Putamen (tissue), 1 donor: ENCODE measurements at regions not wholly inside any gene's neighbourhood (a gene's known extent, or its start where the extent isn't known, plus 50 kb on each side); places are given as distances from the start of the nearest gene placed in this dataset.

Source experiments
- DNase-seq: peaks from one replicate; pipeline ENCODE4 v3.0.0-alpha.2; 2016; ENCODE audit warnings: low spot score

DNA sequence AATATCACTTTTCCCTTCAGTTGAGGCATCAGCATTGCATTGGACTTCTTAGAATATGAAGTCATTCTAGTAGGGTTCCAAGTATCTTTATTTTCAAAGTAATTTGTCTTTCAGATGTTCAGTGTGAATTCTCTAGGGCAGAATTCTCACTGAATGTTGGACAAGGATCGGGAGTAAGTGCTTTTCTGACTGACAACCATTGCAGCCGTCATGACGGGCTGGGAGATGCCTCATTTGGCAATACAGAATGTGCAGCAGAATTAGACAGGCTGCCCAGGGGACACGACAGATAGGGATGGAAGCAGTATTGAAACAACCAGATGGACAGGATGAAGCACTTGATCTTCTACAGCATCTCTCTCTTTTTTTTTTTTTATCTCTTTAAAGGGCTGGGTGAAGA is 129.0 kb downstream of the ICE1 start:
- no peak for DNase-seq

DNA sequence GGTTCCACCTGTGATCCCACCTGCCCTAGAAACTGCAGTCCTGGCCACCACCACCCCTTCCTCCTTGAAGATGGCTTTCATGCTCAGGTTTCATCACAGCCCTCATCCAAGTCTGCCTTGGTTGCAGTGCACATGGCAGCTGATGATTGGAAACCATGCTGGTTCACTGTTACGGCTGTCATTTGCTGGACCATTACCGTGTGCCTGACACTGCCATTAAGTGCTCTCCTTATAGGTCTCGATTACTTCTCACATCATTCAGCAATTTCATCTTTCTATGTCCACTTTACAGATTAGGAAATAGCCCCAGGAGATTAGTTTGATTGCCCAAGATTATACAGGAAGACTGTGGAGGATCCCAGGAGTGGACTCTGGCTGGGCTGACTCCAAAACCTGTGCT is 123.9 kb downstream of the ICE1 start:
- DNase-seq = no peak

DNA sequence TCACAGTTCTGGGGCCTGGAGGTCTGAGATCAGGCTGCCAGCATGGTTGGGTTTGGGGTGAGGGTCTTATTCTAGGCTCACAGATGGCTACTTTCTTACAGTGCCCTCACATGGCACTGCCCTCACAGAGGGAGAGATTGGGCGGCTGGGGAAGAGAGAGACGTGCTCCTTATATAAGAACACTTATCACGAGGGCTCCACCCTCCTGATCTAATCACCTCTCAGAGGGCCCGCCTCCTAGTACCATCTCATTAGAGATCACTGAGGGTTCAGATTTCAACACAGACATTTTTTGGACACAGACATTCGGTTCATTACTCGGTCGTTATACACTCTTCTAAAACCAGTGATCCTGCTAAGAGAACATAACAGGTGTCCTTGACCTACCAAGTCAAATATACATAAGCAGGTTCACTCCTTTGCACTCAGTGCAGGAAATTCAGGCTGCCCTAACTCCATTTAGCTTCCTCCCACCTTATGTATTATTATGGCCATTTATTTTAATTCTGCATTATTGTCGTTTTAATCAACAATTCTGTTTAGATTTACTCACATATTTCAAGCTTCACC is 121.7 kb downstream of the ICE1 start:
- DNase-seq = no peak

DNA sequence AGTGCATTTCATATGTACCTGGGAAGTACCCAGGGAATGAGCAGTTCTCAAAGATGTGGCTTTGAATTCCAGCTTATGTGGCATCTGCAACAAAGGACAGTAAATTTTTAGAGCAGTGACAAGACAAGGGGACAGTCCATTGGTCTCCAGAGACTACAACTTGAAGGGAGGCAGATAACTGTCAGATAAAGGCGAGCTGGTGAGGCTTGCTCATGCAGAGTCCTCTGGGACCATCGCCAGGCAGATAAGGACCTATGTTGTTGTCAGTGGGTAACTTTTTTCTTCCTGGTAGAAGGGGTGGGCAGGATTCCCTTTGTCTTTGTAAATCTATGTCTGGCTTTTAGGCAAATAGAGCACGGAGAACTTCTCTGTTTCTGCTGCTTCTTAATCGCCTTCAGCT is 120.2 kb downstream of the ICE1 start:
- no peak for DNase-seq

DNA sequence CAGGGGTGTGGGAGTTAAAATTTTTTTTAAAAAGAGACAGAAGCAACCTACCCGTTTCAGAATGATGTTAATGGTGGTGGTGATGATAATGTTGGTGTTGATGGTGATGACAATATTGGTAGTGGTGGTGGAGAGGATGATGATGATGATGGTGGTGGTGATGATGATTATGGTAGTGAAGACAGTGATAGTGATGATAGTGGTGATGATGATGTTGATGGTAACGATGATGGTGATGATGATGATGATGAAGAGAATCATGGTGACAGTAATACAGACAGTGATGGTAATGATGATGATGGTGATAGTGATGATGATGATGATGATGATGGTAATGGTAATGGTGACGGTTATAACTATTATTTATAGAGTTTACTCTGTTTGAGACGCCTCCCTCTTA is 117.6 kb downstream of the ICE1 start:
- no peak for DNase-seq
